ENCODE measurements at regions not wholly inside any gene's neighbourhood (a gene's known extent, or its start where the extent isn't known, plus 50 kb on each side); places are given as distances from the start of the nearest gene placed in this dataset.
"Not testable (repeated sequence)": the region's sequence is repeated elsewhere in the genome, so short reads cannot be mapped to it uniquely, and the experiment has no call there.

DNA sequence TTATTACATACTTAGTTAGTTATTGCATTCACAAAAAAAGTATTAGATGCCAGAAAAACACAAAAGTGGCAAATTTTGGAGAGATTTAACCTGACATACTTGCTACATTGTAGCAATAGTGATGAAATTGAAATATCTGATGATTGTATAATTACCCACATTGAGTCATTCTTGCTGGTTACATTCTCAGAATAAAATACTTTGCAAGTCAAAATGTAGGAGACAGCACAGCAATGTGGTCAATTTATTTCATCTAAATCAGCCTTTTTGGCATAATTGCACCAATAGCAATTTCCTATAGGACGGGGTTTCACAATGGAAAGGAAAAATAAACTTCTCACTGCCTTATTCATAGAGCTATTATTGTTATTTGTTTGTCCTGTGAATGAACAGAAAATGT lies 125.0 kb upstream of the ETV6 start:
- no peak for DNase-seq
- intact Hi-C loops (cut with DNase I) = no loop called here

DNA sequence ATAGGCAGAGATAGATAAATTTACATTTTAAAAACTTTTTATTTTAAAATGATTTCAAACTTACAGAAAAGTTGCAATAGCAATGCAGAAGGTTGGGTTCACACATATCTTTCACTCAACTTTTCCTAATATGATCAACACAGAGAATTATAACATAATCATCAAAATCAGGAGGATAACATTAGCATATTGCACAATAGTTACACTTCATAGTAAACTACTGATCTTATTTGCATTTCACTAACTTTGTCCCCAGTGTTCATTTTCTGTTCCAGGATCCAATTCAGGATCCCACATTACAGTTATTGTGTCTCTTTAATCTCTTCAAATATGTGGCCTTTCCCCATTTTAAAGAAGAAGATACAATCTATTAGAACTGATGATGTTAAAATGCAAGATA lies 115.4 kb upstream of the ETV6 start:
- no peak for DNase-seq

DNA sequence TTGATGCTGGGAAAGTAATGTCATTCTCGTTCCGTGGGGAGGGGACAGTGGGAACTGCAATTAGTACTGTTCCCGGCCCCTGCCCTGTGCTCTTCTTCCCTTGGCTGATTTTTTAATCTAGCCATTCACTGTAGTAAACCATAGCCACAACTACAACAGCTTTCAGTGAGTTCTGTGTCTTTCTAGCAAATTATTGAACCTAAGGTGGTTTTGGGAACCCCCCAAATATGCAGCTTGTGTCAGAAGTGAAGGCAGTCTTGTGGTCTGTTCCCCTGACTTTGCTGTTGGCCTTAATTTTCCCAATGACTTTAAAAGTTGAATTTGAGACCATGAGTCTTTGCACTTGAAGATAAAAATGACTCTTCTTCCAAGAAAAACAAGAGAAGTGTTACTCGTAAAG lies 114.3 kb upstream of the ETV6 start:
- intact Hi-C loops (cut with DNase I) = no loop called here
- no peak for DNase-seq

More for the DNA sequence above, 115.4 kb upstream of the ETV6 start:
- intact Hi-C loops (cut with DNase I) = no loop called here

DNA sequence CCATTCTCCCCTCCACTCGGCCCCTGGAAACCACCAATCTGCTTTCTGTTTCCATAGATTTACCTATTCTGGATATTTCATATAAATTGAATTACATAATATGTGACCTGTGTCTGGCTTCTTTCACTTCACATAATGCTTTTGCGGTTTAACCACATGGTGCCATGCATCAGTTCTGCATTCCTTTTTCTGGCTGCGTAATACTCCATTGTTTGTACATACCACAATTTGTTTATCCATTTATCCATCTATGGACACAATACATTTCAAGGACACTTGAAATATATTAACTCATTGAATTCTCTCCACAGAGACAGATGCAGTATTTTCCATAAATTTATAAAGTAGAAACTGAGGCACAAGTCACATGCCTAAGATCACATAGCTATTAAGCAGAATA lies 110.3 kb upstream of the ETV6 start:
- intact Hi-C loops (cut with DNase I) = no loop called here
- no peak for DNase-seq

DNA sequence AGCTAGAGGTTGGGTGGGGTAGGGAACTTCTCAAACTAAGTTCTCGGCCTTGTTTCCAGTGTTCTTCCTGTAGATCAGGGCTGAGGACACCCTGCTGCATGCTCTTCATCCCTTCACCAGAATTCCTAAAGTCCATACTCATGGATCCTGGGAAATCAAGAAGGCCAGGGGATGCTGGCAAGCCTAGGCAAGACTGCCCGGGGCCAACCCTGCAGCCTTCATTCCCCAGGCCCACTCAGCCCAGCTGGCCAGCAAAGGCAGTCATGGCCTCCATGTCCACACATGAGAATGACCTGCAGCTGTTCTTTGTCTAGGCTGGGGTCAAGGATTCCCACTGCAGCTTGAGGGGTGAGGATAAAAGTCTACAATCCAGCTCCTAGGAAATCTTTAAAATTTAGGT lies 109.3 kb upstream of the ETV6 start:
- DNase-seq = no peak
- intact Hi-C loops (cut with DNase I) = no loop called here

DNA sequence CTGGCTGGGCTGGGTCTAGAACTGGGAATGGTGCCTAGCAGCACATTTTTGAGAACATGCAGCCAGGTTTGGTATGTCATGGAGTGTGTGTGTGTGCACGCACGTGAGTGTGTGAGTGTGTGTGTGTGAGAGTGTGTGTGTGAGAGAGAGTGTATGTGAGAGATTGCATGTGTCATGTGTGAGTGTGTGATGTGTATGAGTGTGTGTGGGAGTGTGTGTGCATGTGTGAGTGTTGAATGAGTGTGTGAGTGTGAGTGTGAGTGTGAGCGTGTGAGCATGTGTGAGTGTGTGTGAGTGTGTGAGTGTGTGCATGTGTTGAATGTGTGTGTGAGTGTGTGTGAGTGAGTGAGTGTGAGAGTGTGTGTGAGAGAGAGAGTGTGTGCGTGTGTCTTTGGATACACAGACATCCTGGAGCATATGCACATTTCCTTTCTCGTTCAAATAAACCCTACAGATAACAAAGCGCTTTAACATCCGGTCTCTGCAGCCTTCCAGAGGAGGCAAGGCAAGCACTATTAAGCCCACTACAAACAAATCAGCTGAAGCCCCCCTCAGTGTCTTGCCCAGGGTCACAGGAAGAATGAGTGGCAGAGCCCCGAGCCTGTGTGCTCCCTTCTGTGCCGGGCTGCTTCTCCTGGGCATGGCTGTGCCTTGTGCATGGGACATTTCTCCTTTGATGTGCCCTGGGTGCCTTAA lies 108.7 kb upstream of the ETV6 start:
- no peak for DNase-seq
- intact Hi-C loops (cut with DNase I) = no loop called here

DNA sequence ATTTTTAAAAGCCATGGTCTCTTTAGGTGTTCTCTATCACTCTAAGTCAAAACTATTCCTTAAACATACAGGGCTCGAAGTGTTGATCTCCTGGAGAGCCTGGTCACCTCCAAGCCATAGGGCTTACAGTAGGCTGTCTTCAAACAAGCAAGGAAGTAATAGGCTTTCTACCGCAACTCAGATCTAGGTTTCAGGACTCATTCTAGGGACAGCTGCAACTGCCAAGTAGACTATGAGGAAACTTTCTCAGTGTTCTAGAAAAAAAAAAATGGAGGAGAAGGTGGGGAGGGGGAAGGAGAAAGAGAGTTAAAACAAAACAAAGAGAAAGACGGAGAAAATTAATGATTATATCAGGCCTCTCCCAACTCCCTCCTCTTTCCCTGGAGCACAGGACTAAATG lies 106.9 kb upstream of the ETV6 start:
- intact Hi-C loops (cut with DNase I) = no loop called here
- no peak for DNase-seq

DNA sequence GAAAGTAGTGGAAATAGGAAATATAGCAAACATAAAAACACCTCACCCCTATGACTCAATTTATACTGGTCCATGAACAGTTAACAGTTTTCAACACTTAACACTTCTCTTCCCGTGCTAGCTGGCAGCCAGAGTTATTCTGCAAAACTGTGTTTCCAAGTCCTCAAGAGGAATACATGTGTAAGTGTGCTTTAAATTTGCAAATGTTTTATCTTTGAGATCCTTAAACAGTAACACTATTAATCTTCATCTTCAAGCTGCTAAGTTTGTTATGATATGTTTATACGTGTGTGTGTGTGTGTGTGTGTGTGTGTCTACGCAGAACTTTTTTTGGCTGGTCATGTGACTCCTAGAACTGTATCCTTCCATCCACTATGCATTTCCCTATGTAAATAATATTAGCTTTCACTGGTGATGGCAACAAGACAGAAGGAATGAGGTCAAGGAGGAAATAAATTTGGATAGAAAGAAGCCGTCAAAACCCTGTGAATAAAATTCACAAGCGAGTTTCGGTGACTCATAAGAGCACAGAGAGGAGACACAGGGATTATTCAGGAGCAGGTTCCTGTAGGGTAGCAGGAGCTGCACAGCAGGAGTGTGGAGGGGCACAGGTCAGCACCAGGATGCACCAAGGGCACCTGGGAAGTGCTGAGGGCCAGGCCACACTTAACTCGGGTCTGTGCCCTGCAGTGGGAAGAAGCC lies 105.9 kb upstream of the ETV6 start:
- intact Hi-C loops (cut with DNase I) = no loop called here
- DNase-seq = peak in 1 of 42 donors; percentile 14

DNA sequence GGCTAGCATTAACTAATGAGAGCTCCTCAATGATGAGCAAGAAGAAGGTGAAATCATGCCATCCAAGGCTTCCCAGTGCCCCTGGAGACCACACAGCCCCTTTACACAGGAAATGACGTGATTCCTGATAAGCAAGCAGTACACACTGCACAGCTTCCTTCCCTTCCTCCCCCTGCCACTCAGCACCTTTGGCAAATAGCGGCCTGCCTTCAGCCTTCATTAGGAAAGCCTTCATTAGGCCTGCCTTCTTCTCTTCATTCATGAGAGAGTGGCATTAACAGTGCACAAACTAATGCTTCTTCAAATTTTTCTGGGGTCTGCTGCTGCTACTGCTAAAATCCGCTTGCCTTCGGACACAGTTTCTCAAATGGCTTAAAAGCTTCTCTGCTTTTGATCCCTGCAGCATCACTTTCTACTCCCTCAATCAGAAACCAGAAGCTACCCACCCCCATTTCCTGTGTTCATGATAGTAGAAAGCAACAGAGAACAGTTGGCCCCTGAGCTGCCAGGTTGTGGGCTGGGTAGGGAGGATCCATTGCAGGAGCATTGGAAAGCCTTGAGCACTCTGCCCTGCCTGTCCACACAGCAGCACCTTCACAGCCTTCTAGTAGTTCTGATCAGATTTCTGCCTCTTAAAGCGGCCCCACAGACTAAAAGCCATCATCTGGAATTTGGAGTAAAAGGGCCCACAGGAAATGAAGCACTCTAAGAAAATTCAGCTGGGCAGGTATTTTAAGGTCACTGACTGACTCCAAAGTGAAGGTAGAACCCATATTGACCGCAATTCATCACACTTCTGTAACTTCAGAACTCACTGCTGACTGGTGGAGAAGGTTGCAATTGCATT lies 103.8 kb upstream of the ETV6 start:
- intact Hi-C loops (cut with DNase I) = no loop called here
- DNase-seq = no peak

DNA sequence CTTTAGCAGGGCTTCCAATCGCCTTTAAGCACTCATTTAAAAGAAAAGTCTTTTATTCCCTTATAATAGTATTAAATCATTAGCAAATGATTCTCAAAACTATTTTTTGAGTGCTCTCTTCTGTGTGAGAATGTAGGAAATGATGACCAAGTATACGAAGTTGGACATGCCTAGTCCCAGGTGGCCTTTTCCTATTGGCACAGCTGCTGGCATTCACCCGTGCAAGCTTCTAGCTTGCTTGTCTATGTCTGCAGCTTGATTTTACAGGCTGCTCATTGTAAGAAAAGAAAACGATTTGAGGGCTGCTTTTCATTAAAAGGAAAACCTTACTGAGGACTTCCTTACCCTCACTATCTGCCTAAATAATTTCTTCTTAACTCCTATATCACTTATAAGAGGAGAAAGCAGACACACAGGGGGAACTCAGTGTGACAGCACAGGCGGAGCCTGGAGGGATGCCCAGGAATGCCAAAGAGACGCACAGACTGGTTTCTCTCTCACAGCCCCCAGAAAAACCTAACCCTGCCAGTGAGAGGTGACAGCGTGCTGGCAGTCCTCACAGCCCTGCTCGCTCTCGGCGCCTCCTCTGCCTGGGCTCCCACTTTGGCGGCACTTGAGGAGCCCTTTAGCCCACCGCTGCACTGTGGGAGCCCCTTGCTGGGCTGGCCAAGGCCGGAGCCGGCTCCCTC lies 102.7 kb upstream of the ETV6 start:
- intact Hi-C loops (cut with DNase I) = not testable (repeated sequence)
- peak in 9 of 42 donors; percentile 4 to 47 (median 25) for DNase-seq

DNA sequence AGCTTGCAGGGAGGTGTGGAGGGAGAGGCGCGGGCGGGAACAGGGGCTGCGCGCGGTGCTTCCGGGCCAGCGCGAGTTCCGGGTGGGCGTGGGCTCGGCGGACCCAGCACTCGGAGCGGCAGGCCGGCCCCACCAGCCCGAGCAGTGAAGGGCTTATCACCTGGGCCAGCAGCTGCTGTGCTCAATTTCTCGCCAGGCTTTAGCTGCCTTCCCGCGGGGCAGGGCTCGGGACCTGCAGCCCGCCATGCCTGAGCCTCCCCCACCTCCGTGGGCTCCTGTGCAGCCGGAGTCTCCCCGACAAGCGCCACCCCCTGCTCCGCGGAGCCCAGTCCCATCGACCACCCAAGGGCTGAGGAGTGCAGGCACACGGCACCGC lies 102.2 kb upstream of the ETV6 start:
- intact Hi-C loops (cut with DNase I); DNase-seq: not testable (repeated sequence)

DNA sequence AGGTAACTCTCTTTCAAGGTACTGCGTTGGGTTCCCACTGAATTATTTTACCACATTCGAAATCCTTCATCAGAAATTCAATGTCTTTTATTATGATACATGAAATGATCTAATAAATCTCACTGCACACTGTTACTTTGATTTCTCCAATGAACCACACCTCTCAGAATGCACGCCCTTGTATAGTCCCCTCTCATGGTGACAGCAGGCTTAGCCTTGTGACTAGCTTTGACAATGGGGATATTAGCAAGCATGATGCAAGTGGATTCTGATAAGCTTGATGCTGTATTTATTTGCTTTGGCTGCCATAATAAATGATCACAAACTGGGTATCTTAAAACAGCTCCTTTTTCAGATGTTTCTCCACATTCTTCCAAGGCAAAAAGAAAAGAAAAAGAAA lies 100.4 kb upstream of the ETV6 start:
- DNase-seq = no peak
- intact Hi-C loops (cut with DNase I) = no loop called here

DNA sequence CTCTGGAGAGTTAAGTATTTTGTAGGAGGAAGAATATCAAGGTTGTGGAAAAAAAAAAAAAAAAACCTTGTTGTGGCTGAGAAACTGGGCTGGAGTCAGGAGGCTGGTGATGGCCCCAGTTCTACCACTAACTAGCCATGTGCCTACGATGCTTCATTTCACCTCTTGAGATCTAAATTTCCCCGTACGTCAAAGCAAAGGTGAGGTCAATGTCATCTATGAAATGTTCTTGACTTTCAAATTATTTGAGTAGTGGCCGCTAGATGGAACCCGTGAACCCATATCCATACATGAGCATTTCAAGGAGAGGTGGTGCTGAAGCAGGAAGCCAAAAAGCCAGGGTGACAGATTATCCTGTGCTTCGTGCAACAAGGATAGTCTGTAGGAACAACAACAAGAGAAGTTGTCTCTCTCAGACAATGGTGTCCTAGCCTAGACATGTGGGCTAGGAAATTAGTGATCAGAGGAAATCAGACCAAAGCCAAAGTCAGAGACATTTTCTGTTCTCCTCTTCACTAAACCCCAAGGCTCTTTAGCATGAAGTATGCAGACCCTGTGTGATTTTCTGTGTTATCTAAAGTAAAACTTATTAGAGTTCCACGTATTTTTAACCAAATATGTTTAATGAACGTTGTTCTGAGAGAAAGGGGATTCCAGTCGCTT lies 95.5 kb upstream of the ETV6 start:
- DNase-seq = peak in 35 of 42 donors; percentile 3 to 80 (median 46)
- intact Hi-C loops (cut with DNase I) = no loop called here

DNA sequence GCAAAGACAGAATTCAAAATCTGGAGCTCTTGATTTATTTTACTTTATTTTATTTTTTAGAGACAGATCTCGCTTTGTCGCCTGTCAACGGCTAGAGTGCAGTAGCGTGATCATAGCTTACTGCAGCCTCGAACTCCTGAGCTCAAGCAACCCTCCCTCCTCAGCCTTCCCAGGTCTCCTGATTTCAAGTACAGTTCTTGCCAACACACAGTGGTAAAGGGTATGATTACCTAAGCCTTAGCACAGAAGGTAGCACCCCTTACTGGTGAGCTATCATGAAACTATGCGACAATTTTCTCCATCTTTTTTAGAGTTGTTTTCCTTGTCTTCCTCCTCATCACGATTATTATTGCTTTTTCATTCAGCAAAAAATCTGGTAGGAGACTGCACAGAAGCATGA lies 94.3 kb upstream of the ETV6 start:
- intact Hi-C loops (cut with DNase I) = no loop called here
- no peak for DNase-seq

DNA sequence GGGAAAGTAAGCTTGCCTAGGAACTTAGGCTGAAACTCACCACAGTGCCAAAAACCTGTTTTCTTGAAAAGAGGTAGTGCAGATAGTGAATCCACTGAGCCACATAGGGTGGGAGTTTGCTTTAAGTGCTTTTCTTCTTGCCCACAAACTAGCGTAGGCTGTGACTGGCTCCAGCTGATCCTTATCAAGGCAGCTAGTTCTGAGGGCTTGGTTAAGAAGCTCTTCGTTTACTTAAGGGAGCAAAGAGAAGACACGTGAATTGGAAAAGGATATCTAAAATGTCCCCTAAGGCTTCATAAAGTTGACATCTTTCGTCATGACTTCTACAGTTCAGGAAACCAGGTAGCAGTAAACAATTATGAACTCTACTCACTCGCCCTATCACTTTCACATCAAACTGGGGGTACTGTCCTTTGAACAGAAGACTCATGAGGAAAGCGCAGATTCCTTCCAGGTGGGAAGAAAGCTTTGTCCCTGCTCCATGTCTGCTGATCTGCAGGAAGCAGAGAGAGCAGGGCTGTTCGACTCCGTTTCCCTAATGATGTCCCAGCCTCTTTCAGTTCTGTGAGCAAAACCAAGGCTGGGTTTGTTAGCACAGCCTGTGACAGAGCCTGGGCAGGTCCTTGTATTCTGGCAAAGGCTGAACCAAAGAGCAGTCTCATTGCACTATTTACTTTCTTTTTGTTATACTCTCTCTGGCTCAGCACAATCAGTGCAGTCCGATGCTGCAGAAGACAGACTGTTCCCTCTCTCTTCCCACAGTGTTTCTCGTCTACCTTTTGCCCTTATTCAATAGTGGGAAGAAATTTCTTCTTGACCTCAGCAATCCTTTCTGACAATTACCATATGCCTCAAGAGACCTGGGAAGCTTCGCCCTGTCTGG lies 93.5 kb upstream of the ETV6 start:
- no peak for DNase-seq
- intact Hi-C loops (cut with DNase I) = no loop called here

DNA sequence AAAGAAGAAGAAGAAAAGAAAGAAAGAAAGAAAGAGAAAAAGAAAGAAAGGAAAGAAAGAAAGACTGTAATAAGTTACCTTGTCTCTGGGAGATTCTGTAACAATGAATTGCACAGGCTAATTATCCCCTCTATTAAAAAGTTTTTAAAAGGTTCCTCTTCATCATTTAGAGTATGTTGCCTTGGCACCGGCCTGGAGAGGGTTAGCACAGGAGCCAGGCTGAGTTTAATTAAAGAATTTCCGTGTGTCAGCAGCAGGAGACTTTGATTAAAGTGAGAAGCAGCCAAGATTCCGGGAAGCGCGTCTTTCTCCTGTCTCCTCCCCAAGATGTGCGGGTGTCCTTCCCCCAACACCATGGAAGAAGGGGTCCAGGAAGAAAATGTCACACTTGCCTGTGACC lies 92.8 kb upstream of the ETV6 start:
- intact Hi-C loops (cut with DNase I) = no loop called here

DNA sequence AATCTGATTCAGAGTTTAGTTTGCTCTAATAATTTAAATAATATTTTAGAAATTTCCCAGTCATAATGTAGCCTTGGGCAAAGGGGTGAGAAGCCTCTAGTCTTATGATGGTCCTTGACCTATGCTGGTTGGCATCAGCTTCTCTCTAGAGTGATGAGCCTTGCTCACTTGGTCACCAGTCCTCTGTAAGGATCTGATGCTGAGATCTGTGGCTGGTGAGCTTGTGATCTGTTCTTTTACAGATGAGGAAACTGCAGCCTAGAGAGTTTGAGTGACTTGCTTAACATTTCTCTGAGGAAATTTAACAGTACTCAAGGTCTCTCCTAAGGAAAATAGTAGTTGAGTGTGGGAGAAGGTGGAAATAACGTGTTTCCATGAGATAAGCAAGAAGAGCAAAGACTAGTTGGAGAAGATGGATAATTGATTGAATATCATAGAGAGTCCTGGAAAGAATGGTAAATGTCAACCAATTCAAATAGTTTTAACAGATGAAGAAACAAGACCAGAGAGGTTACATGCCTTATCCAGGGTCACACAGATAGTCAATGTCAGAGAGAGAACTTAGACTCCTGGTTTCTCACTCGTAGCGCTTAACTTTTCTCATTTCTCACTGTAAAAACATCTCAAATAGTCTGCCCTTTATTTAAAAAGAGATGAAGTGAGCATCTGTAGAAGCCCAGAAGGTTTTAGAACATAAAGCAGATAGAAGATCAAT lies 89.7 kb upstream of the ETV6 start:
- no peak for DNase-seq
- intact Hi-C loops (cut with DNase I) = no loop called here

More for the DNA sequence above, 92.8 kb upstream of the ETV6 start:
- DNase-seq = no peak

All from head of caudate nucleus (tissue), 42 donors.